ENCODE measurements at regions not wholly inside any gene's neighbourhood (a gene's known extent, or its start where the extent isn't known, plus 50 kb on each side); places are given as distances from the start of the nearest gene placed in this dataset.

GRCh38 chr5:54669285-54669684 is 151.7 kb downstream of the SNX18 start:
- TF ChIP-seq GATA3 (IDR thresholded peaks at IDR 0.05; ENCODE audit: low read depth, low read length) (no peak), GATA2 (IDR thresholded peaks at IDR 0.05; ENCODE audit: low read depth, low read length) (no peak)
